RWPE2 (cell line): ENCODE measurements at regions not wholly inside any gene's neighbourhood (a gene's known extent, or its start where the extent isn't known, plus 50 kb on each side); places are given as distances from the start of the nearest gene placed in this dataset.

Experiments used
- ATAC-seq: fragments of 200-7000 bp; cut with Tn5 transposase; 3 replicates; pipeline ENCODE4 v1.9.1; 2021; ENCODE audit warnings: low read depth
- DNase-seq: peaks from one replicate; pipeline ENCODE4 v3.0.0-alpha.2; 2020; ENCODE audit warnings: low spot score
- H3K27ac ChIP-seq: fragments of 450-650 bp; 2 replicates; pipeline ENCODE4 v1.5.1; 2017; ENCODE audit warnings: mild to moderate bottlenecking; ENCODE audit not compliant: poor library complexity, severe bottlenecking
- H3K27me3 ChIP-seq: fragments of 250-450 bp; sonication (Bioruptor Pico); 2 replicates; pipeline ENCODE4 v1.5.1; 2021; ENCODE audit warnings: mild to moderate bottlenecking, moderate library complexity; ENCODE audit not compliant: insufficient read depth, poor library complexity, severe bottlenecking
- H3K36me3 ChIP-seq: fragments of 250-450 bp; sonication (Bioruptor Pico); 2 replicates; pipeline ENCODE4 v1.5.1; 2020; ENCODE audit warnings: low read depth, mild to moderate bottlenecking, moderate library complexity
- H3K4me1 ChIP-seq: fragments of 250-450 bp; sonication (Bioruptor Pico); 2 replicates; pipeline ENCODE4 v1.5.1; 2021; ENCODE audit warnings: mild to moderate bottlenecking, moderate library complexity; ENCODE audit not compliant: insufficient read depth, poor library complexity, severe bottlenecking
- H3K4me3 ChIP-seq: fragments of 250-450 bp; sonication (Bioruptor Pico); 2 replicates; pipeline ENCODE4 v1.5.1; 2021; ENCODE audit warnings: mild to moderate bottlenecking, moderate library complexity; ENCODE audit not compliant: severe bottlenecking
- H3K9me3 ChIP-seq: fragments of 250-450 bp; sonication (Bioruptor Pico); 2 replicates; pipeline ENCODE4 v1.5.1; 2021; ENCODE audit warnings: mild to moderate bottlenecking, moderate library complexity; ENCODE audit not compliant: severe bottlenecking
- TF ChIP-seq, protein P1 (sequence below): fragments of 450-650 bp; IDR thresholded peaks from one replicate; pipeline ENCODE4 v1.5.1; 2017; ENCODE audit warnings: mild to moderate bottlenecking, moderate library complexity; ENCODE audit not compliant: poor library complexity, severe bottlenecking

DNA sequence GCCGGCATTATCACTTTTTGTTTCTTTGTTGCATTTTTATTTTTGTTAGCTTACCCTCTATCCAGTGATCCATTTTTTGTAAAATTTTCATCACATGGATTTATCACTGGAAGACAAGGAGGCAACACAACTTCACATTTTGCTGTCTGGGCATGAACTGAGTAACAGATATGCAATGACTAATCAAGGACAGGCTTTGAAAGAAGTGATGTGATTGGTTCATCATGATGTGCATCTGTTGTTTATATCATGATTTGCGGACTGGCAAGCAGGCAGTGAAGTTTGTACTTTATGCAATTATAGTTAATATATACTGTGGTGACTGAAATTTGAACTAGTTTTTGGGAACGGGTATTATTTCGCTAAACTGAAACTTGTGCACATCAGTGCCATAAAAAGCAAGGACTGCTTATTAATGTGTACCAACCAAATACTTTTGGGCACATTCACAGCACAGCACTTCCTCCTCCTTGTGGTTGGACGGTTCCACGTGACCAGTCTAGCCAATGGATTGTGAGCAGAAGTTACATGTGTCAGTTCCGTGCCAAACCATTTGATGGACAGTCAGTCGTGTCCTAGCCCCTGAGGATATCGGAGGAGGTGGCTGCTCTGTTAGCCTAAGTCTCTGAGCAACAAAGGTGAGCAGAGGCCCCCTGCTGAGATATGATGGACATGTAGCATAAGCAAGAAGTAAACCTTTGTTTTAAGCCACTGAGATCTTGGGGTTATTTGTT lies 201.4 kb upstream of the SIX2 start:
- no peaks in the 10 kb centered on the region for H3K36me3 ChIP-seq
- TF ChIP-seq, protein P1, sequence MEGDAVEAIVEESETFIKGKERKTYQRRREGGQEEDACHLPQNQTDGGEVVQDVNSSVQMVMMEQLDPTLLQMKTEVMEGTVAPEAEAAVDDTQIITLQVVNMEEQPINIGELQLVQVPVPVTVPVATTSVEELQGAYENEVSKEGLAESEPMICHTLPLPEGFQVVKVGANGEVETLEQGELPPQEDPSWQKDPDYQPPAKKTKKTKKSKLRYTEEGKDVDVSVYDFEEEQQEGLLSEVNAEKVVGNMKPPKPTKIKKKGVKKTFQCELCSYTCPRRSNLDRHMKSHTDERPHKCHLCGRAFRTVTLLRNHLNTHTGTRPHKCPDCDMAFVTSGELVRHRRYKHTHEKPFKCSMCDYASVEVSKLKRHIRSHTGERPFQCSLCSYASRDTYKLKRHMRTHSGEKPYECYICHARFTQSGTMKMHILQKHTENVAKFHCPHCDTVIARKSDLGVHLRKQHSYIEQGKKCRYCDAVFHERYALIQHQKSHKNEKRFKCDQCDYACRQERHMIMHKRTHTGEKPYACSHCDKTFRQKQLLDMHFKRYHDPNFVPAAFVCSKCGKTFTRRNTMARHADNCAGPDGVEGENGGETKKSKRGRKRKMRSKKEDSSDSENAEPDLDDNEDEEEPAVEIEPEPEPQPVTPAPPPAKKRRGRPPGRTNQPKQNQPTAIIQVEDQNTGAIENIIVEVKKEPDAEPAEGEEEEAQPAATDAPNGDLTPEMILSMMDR: no peak
- no peaks in the 10 kb centered on the region for H3K27me3 ChIP-seq
- H3K27ac ChIP-seq: no peak overlapping the region
- no peaks in the 10 kb centered on the region for H3K4me1 ChIP-seq
- no peak overlapping the region for H3K4me3 ChIP-seq
- no peaks in the 10 kb centered on the region for H3K9me3 ChIP-seq
- ATAC-seq (no peak), DNase-seq (no peak)

DNA sequence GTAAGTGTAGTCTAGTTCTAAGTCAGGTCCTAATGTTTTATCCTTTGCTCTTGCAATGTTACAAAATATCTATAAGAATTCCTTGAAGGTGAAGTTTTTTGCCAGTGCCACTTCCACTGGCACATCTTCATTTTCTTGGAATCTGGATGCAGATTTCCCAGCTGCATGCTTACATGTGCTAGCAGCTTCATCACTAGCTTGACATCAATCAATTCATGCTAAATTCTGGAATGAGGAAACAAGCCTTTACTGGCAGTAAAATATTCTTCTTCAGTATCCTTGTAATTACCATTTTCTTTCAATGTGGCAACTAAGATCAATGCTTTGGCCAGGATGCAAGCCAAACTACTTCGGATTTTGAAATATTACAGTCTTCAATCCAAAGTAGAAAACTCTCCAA lies 200.6 kb upstream of the SIX2 start:
- Histone ChIP-seq H3K27ac (no peak overlapping the region), H3K27me3 (no peaks in the 10 kb centered on the region), H3K9me3 (no peaks in the 10 kb centered on the region), H3K36me3 (no peaks in the 10 kb centered on the region), H3K4me1 (no peaks in the 10 kb centered on the region), H3K4me3 (no peak overlapping the region)
- DNase-seq: no peak
- TF ChIP-seq, protein P1: no peak
- no peak for ATAC-seq

DNA sequence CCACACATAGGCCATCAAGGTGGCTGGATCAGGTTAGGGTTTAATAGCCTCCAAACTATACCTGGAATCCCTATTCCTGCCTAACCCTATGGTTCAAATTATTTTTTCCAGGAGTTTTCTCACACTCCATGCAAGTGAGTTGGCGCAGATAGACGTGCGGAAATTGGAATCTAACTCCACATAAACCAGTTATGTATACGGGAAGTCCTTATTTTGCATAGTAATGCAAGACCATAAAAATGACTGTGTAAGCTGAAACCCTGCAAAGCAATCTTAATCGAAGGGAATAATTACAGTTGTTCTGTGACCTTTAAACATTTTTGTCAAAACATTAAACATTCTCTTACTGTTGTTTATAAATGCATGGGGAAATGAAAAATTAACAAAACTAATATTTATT lies 200.1 kb upstream of the SIX2 start:
- TF ChIP-seq, protein P1: no peak
- H3K27ac ChIP-seq: no peak overlapping the region
- H3K4me3 ChIP-seq: no peak overlapping the region
- DNase-seq (no peak), ATAC-seq (no peak)
- no peaks in the 10 kb centered on the region for H3K27me3 ChIP-seq
- H3K9me3 ChIP-seq: no peaks in the 10 kb centered on the region
- H3K4me1 ChIP-seq: no peaks in the 10 kb centered on the region
- H3K36me3 ChIP-seq: no peaks in the 10 kb centered on the region

DNA sequence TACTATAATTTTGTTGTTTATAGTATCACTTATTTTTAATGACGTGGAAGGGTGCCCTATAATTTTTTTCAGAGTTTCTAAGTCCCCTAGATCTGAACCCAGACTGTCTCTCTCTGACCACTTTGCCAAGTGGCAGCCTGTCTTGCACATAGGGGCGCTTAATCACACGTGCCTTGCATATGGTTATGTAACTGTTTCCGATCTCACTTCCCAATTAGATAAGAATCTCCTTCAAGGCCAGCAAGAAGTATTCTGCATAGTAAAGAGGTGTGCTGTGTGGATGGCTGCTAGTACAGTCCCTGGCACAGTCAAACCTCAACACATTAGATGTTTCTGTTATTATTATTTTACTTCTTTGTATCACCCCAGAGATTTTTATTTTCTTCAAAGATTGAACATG lies 197.8 kb upstream of the SIX2 start:
- Histone ChIP-seq H3K27ac (no peak overlapping the region), H3K9me3 (no peaks in the 10 kb centered on the region), H3K4me3 (no peak overlapping the region), H3K4me1 (no peaks in the 10 kb centered on the region), H3K36me3 (no peaks in the 10 kb centered on the region), H3K27me3 (no peaks in the 10 kb centered on the region)
- ATAC-seq (no peak), DNase-seq (no peak)
- TF ChIP-seq, protein P1: no peak

DNA sequence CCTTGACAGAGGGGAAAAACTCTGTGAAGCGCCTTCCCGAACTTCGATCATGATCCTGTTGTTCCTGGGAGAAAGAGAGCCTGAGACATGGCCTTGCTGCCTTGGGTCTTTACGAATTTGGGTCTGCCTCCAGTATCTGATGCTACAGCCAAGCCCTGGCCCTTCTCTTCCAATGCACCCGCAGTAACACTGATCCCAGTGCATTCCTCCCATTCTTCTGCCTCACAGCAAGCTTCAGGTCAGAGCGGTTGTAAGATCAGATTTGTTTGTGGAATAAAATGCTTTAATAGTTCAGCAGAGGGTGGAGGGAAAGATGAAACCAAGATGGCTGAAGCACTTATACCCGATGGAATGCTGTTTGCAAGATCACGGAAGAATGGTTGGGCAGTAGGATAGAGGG lies 196.7 kb upstream of the SIX2 start:
- no peak overlapping the region for H3K27ac ChIP-seq
- no peak for DNase-seq

More for the DNA sequence above, 196.7 kb upstream of the SIX2 start:
- Histone ChIP-seq H3K36me3 (no peaks in the 10 kb centered on the region), H3K4me3 (no peak overlapping the region), H3K27me3 (no peaks in the 10 kb centered on the region), H3K9me3 (no peaks in the 10 kb centered on the region), H3K4me1 (no peaks in the 10 kb centered on the region)
- no peak for ATAC-seq
- TF ChIP-seq, protein P1: no peak
